Hippocampal formation (tissue), 2 donors: ENCODE measurements at regions not wholly inside any gene's neighbourhood (a gene's known extent, or its start where the extent isn't known, plus 50 kb on each side); places are given as distances from the start of the nearest gene placed in this dataset.

ENCODE experiments used
- DNase-seq, 2 donors: peaks; one replicate each; lab custom pipeline; 2025; lab: John Stamatoyannopoulos, UW

- DNase-seq, result no peak
Observed at GRCh38 chr9:108609227-108609896, 246.4 kb downstream of the ACTL7B start.

- no peak for DNase-seq
Observed at GRCh38 chr9:108607607-108608006, 248.2 kb downstream of the ACTL7B start.

- no peak for DNase-seq
Observed at GRCh38 chr9:108606401-108606800, 249.4 kb downstream of the ACTL7B start.

- no peak for DNase-seq
Observed at GRCh38 chr9:108603141-108603540, 252.6 kb downstream of the ACTL7B start.

- DNase-seq, result no peak
Observed at GRCh38 chr9:108600896-108601295, 254.9 kb downstream of the ACTL7B start.

GRCh38 chr9:108599571-108599970 is 256.2 kb downstream of the ACTL7B start:
- no peak for DNase-seq

- no peak for DNase-seq
Observed at GRCh38 chr9:108591121-108591520, 264.7 kb downstream of the ACTL7B start.

- DNase-seq, result no peak
Observed at GRCh38 chr9:108588246-108588645, 267.5 kb downstream of the ACTL7B start.

GRCh38 chr9:108586471-108587139 is 269.2 kb downstream of the ACTL7B start:
- DNase-seq, result no peak

GRCh38 chr9:108584860-108585259 is 270.9 kb downstream of the ACTL7B start:
- DNase-seq, result no peak

GRCh38 chr9:108582726-108583125 is 273.1 kb downstream of the ACTL7B start:
- no peak for DNase-seq

GRCh38 chr9:108579757-108580439 is 275.9 kb downstream of the ACTL7B start:
- peak; percentile 17 to 21 for DNase-seq

- DNase-seq, result no peak
Observed at GRCh38 chr9:108575276-108575675, 280.5 kb downstream of the ACTL7B start.

GRCh38 chr9:108569624-108570023 is 286.2 kb downstream of the ACTL7B start:
- no peak for DNase-seq

GRCh38 chr9:108568093-108568492 is 287.7 kb downstream of the ACTL7B start:
- DNase-seq, result no peak

GRCh38 chr9:108567571-108567970 is 288.2 kb downstream of the ACTL7B start:
- DNase-seq, result no peak

- DNase-seq, result peak; percentile 38 to 89
Observed at GRCh38 chr9:108565651-108566378, 290.0 kb downstream of the ACTL7B start.

- DNase-seq, result no peak
Observed at GRCh38 chr9:108562176-108562575, 293.6 kb downstream of the ACTL7B start.

- DNase-seq, result no peak
Observed at GRCh38 chr9:108559432-108559831, 296.4 kb downstream of the ACTL7B start.

GRCh38 chr9:108554831-108555230 is 301.0 kb downstream of the ACTL7B start:
- no peak for DNase-seq

GRCh38 chr9:108553111-108553635 is 302.6 kb downstream of the ACTL7B start:
- no peak for DNase-seq

GRCh38 chr9:108552459-108553040 is 303.2 kb downstream of the ACTL7B start:
- no peak for DNase-seq
